Right lobe of liver (tissue), 6 donors: ENCODE measurements at regions not wholly inside any gene's neighbourhood (a gene's known extent, or its start where the extent isn't known, plus 50 kb on each side); places are given as distances from the start of the nearest gene placed in this dataset.
A peak's percentile ranks its signal among the peaks of the same experiment; 100 is the strongest.

Experiments used
- ATAC-seq, 4 donors: fragments of 200-7000 bp; cut with Tn5 transposase; one replicate each; pipeline ENCODE4 v1.9.1; 2020; ENCODE audit warnings: mild to moderate bottlenecking in 4 of 4, moderate library complexity in 4 of 4
- DNase-seq, 3 donors: peaks; one replicate each; pipeline ENCODE4 v3.0.0-alpha.2; 2020
- H3K27ac ChIP-seq, 3 donors: fragments of 200-600 bp; one replicate each; pipeline ENCODE4 v1.8.0; 2022
- H3K27me3 ChIP-seq, 2 donors: fragments of 200-600 bp; one replicate each; pipeline ENCODE4 v1.8.0; 2022
- H3K36me3 ChIP-seq, 4 donors: fragments of 200-600 bp; sonication (generic) in 1 of 4; one replicate each; pipeline versions ENCODE4 v1.5.1 to v1.8.0; 2017 to 2022; ENCODE audit warnings: control low read depth in 1 of 4
- H3K4me1 ChIP-seq, 4 donors: fragments of 200-600 bp; sonication (generic) in 1 of 4; one replicate each; pipeline versions ENCODE4 v1.5.1 to v1.8.0; 2017 to 2022; ENCODE audit warnings: control low read depth in 1 of 4
- H3K4me3 ChIP-seq, 3 donors: fragments of 200-600 bp; one replicate each; pipeline ENCODE4 v1.8.0; 2022
- H3K9me3 ChIP-seq, 4 donors: fragments of 200-600 bp; sonication (generic) in 1 of 4; one replicate each; pipeline versions ENCODE4 v1.5.1 to v1.8.0; 2017 to 2022; ENCODE audit warnings: control low read depth in 1 of 4
- CTCF ChIP-seq, 4 donors: fragments of 200-600 bp in 3 of 4; fragments of 450-650 bp in 1 of 4; IDR thresholded peaks; one replicate each; pipeline versions ENCODE4 v1.5.1 to v1.8.0; 2016 to 2022; ENCODE audit warnings: antibody characterized with exemption in 4 of 4, mild to moderate bottlenecking in 2 of 4
- POLR2A ChIP-seq: fragments of 450-650 bp; IDR thresholded peaks from one replicate; pipeline ENCODE4 v1.6.1; 2017; ENCODE audit warnings: antibody characterized with exemption, mild to moderate bottlenecking
- WGBS: methylation state at CpG from one replicate; pipeline ENCODE4 v1.1.6; 2018; ENCODE audit warnings: low coverage, low lambda C conversion rate; ENCODE audit not compliant: insufficient coverage; ENCODE audit errors: missing lambda C conversion rate; 5-methylcytosine and 5-hydroxymethylcytosine counted together
- intact Hi-C, 2 donors: fragments of 100-400 bp; cut with DNase I; formaldehyde crosslinking; loops; one replicate each; pipeline versions ENCODE4 v1.11.2 to v1.14.1; 2022
- donor health status: DM: no; HTN: yes; CAD: no.
- donor health status: DM: no; HTN: no; CAD: no.
- donor health status: DM: no; HTN: no; CAD: no.
- donor health status: DM: no; HTN: yes; CAD: no.
- donor health status: DM: no; HTN: yes; CAD: no.

DNA sequence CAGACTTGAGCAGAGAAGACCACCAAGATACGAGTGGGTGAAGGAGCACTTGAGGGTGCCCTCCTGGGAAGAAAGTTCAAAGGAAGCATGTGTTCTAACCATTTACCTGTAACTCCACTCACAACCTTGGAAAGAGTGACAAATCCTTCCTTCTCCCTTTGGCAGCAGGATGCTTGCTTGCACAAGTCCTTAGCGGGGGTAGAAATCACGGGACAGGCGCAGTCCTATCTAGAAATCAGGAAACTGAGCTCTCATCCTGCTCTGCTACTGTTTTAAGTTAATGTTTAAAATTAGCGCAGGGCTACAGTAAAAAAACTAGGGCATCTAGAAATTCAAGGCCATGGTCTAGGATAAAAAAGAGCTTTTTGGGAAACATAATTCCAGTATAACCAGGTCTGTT is 100.9 kb upstream of the PTPRM start:
- TF ChIP-seq CTCF (IDR thresholded peaks at IDR 0.05) (no peak), POLR2A (no peak)
- no peaks in the 10 kb centered on the region for H3K4me1 ChIP-seq
- H3K36me3 ChIP-seq: no peaks in the 10 kb centered on the region
- H3K4me3 ChIP-seq: no peak overlapping the region
- intact Hi-C loops: no loop called here
- ATAC-seq (peak; percentile 34 to 45 (median 38)), DNase-seq (no peak)
- no peak overlapping the region for H3K27ac ChIP-seq
- no peaks in the 10 kb centered on the region for H3K9me3 ChIP-seq
- WGBS: 34% methylated on average over 5 of the region's 5 CpGs
- no peaks in the 10 kb centered on the region for H3K27me3 ChIP-seq

DNA sequence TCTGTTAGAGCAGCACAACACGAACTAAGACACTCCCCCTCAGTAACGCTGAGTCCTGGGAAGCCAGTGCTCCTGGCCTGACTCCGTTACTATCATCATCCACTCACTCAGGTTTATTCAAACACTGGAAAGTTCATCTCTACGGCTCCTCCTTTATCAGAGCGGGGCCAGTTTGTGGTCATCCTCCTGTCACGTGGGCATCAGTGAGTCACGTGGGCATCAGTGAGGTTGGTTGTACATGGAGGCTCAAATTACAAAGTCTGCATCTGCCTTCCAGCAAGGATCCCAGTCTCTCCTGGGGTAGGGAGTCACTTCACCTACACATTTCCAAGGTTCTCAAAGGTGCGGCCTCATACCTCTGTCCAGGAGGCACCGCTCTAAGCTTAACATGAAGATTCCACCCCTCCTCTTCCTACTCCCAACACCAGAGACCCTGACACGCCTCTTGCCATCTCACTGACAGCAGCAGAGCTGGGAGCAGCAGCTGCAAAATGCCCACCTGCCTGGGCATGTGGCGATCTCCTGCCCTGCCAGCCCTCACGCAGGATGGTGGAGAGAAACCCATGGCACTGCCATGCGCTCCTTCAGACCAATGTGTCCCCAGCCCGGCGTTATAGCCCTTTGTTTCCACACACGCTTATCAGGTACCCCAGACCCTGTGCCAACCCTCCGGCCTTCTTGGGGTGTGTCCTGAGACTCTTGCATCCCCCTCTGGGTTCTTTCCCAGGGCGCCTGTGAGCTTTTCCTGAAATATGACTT is 99.2 kb upstream of the PTPRM start:
- 71% methylated on average over 10 of the region's 18 CpGs for WGBS
- TF ChIP-seq CTCF (IDR thresholded peaks at IDR 0.05): no peak
- no peak for TF ChIP-seq POLR2A
- no peaks in the 10 kb centered on the region for H3K9me3 ChIP-seq

DNA sequence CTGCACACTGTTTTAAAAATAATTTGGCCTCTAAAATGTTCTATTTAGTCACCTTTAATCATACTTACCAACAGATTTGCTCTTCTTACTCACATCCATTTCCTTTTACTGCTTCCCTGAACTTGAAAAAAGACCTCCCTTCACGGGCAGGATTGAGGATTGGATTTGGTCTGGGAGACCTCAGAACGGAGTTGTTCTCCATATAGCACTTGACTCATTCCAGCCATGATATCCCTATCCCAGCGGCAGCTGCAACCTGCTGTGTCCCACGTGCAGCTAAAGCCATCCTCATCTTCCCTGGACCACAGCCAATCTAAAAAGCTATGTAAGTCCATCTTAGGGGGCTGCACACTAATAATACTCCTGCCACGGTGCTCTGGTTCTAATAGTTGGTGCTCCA is 97.0 kb upstream of the PTPRM start:
- no peak overlapping the region for H3K27ac ChIP-seq
- no peaks in the 10 kb centered on the region for H3K4me1 ChIP-seq
- DNase-seq (no peak), ATAC-seq (no peak)
- intact Hi-C loops: no loop called here
- no peaks in the 10 kb centered on the region for H3K9me3 ChIP-seq
- no peaks in the 10 kb centered on the region for H3K36me3 ChIP-seq
- no peak overlapping the region for H3K4me3 ChIP-seq
- H3K27me3 ChIP-seq: no peaks in the 10 kb centered on the region
- TF ChIP-seq CTCF (IDR thresholded peaks at IDR 0.05): no peak
- 68% methylated on average over 3 of the region's 5 CpGs for WGBS

More for the DNA sequence above, 99.2 kb upstream of the PTPRM start:
- Histone ChIP-seq H3K27me3 (no peaks in the 10 kb centered on the region), H3K27ac (no peak overlapping the region), H3K4me3 (no peak overlapping the region), H3K36me3 (no peaks in the 10 kb centered on the region), H3K4me1 (no peaks in the 10 kb centered on the region)
- DNase-seq (no peak), ATAC-seq (no peak)
- intact Hi-C loops: no loop called here

- WGBS: 68% methylated on average over 3 of the region's 3 CpGs
- Histone ChIP-seq H3K27ac (no peak overlapping the region), H3K4me1 (no peaks in the 10 kb centered on the region), H3K9me3 (no peaks in the 10 kb centered on the region), H3K4me3 (no peak overlapping the region), H3K27me3 (no peaks in the 10 kb centered on the region), H3K36me3 (no peaks in the 10 kb centered on the region)
- no peak for DNase-seq
- no peak for ATAC-seq
- TF ChIP-seq POLR2A (no peak), CTCF (IDR thresholded peaks at IDR 0.05) (no peak)
- intact Hi-C loops: no loop called here
These were observed 96.6 kb upstream of the PTPRM start for GRCh38 chr18:7470503-7470902.
